NCI-H187 (cell line): ENCODE measurements at regions not wholly inside any gene's neighbourhood (a gene's known extent, or its start where the extent isn't known, plus 50 kb on each side); places are given as distances from the start of the nearest gene placed in this dataset.
"Not testable (repeated sequence)": the region's sequence is repeated elsewhere in the genome, so short reads cannot be mapped to it uniquely, and the experiment has no call there.

Experiments
- DNase-seq, 2 experiments: peaks; one replicate each; lab custom pipeline; 2025; lab: John Stamatoyannopoulos, UW

DNA sequence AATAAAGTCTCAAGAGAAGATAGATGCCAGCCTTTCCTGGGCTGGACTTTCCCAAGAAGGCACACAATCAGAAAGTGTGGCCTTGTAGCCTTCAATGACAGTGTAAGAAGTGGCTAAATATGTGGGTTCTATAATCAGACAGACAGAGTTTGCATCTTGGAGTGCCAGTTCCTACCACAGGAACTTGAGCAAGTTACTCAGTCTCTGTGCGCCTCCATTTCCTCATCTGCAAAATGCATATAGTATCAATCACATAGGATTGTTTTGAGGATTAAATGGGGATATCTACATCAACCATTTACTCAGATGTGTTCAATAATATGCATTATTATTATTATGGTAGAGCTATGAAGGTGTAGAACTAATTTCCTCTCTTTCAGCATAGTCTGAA is 176.8 kb upstream of the PTBP2 start:
- DNase-seq = no peak

DNA sequence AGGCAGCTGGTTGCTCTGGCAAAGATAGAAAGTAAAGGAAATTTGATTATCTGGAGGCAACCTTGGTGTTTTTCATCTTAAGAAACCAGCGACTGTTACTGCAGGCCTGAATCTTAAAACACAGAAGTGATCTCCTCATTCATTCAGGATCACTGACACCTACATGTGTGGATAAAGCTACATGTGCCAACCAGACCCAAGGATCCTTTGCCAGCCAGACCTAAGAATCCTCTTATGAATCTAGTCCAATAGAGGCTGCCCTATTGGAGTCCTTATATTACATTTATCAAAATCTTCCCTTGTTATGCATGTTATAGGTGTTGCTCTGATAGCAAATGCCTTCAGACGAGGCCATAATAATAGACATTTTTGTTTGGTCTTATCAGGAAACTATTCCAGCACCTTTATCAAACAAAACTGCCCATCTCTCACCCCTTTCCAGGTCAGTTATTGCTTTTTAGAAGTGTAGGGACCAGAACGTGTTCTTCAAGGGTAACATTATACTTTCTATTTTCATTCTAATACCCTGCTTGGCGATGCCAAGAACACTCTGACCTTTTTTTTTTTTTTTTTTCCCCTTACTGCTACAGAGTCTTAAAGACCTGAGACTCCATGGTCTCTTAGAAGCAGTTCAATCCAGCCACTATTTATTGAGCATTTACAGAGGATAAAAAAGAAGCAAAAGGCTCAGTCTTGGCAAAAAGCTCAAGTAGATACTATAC is 175.5 kb upstream of the PTBP2 start:
- DNase-seq = no peak

DNA sequence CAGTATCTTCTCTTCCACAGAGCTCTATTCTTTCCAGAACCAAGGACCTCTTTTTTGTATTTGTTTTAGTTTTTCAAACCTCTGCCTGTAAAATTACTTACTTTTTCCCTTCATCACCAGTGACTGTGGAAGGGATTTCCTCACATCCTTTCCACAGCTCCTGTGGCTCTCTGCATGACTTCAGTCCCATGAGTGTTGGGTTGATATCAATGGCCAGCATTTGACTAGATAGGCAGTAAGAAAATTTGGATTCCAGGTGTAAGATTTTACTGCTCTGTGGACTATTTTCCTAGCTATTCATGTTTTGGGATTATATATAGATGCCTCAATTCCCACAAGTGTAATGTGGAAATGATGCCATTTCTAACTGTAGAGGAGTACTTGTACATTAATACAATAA is 171.5 kb upstream of the PTBP2 start:
- no peak for DNase-seq

DNA sequence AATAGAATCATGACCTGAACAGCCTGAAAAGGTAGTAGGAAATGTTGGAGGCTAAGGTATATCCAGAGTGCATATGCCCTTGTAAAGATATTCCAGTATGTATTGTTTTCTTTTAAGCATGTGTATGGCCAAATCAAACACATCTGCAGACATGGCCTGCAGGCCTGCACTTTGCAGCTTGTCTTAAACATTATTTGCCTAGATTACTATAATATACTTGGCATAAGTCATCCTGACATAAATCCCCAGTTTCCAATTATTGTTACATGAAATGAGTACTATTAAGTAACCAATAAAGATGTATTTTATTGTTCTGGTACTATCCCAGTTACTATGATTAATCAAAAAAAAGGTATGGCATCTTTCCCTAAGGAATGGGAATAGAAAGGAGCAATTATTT is 169.1 kb upstream of the PTBP2 start:
- no peak for DNase-seq

DNA sequence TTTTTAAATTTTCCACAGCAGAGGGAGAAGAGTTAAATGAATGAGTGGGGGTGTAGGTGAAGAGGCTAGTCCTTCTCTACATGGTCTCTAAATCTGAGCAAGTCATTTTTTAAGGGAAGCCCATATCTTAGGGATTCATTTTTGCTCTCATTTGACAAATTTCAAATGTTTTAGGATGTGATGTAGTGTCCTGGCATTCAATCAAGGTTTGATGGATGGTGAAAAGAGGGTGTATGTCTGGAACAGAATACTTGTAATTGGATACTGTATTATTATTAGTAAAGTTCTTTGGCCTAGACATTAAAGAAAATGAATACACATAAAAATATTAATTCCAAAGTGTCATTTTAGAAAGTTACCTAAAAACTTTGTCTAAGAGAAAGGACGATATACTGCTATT is 167.8 kb upstream of the PTBP2 start:
- DNase-seq = no peak

DNA sequence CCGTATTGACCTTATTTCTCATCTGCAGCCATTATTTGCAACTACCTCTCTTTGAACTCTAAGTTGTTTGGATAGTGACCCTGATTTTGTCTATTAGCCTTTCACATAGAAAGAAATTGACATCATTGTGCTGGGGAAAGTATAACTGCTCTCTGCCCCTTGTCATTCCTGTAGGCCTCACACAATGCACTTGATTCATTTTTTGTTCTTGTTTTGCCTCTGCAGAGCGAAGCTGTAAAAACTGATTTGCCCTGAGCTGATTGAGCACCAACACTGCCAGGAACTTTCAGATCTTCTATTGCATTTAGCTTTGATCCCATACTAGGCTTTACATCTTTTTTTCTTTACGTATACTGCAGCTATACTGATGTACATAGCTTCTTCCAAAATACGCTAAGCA is 167.2 kb upstream of the PTBP2 start:
- no peak for DNase-seq

DNA sequence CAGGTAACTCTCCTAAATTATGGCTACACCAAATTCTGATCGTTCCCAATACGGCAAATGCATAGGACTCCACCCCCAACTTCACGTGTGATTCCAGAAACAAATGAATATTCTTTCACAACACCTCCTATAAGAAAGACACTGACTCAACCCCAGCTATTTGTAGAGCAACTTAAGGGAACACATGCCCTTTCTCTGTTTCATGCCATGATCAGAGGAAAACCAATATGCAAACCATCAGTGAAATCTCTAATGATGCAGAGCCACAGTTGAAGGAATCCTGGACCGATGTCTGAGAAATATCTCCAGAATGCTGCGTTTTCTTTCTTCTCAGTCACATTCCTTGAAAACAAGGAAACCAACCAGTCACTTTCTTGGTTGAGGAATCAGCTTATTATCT is 164.2 kb upstream of the PTBP2 start:
- no peak for DNase-seq

DNA sequence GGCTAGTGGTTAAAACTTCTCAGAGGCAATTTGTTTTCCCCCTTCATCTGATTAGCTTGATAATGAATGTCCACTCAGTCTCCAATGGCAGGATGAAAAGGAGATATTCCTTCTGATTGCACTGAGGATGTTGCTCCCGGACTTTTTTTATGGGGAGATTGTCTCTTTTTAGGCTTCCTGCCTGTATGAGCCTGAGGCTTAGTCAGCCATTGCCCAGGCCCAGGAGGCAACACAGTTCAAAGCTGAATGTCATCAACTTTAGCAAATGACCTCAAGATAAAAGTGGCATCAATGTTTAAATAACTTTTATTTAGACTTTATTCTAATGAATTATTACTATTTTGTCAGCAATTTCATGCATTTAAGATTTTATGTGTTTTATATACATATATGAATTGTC is 162.9 kb upstream of the PTBP2 start:
- DNase-seq = no peak

DNA sequence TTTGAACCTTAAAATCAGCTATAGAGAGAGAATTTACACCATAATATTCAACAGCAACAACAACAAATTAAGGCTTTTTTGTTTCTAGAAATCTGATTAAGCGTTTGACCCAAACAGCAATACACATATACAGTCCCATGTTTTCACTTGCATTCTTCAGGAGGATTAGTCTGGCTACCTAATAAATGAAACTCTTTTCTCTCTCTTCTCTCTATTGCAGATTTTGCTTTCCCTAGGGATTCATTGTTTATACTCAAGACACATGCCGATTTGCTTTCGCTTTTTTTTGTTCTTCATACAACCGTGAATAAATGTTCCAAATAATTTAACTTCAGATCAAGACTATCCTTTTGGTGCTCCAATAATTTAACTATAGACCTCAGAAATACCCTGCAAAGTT is 162.4 kb upstream of the PTBP2 start:
- no peak for DNase-seq

DNA sequence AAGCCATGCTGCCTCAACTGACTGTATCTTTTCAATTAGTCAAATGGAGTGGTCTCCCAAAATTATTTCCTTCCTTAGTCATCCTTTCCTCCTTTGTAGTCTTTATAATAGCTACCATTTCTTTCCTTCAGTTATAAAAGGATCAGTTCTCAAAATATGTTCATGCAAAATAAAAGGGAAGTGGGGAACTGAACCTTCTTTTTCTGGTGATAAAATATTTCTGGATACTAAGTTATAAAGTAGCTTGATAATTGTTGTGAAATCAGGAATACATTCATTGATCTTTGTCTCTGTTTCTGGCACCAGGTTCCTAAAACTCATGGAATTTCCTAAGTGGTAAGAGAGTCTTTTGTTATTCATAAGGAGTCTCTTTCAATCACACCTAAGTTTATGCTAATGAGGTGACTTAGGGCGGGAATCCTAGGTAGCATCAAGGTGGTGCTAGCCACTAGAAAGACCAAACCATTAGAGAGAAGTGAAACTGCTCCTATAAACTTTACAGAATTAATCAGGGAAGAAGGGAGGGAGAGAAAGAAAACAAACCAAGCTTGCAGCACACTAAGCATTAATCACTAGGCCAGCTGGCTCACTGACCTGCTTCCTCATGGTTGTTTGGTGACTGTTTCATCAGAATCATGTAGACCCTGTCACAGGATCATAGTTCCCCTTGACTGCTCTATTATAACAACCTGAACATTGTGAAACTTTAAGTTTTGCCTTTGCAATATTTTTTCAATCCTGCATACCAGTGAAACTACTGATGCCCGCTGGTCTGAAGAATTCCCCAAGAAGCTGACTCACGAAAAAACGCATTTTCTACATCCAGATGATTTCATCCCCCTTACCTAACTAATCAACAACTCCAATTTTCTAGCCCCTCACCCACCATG is 161.6 kb upstream of the PTBP2 start:
- DNase-seq = no peak

DNA sequence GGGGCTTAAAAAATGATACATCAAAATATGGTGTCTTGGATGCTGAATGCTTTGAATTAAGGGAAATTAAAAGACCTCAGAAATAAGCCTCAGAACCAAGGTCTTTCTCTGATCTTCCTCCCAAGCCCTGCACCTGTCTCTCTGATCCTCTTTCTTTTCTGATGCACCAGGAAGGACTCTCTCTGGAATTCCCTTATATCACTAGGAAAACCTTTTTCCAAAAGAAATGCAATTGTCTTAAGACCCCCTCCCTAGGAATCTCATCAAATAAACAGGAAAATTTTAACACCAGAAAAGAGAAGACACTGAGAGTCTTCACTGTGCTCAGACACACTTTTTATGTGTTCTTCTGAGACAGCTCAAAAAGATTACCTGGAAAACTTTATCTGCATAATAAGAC is 159.5 kb upstream of the PTBP2 start:
- DNase-seq = no peak

DNA sequence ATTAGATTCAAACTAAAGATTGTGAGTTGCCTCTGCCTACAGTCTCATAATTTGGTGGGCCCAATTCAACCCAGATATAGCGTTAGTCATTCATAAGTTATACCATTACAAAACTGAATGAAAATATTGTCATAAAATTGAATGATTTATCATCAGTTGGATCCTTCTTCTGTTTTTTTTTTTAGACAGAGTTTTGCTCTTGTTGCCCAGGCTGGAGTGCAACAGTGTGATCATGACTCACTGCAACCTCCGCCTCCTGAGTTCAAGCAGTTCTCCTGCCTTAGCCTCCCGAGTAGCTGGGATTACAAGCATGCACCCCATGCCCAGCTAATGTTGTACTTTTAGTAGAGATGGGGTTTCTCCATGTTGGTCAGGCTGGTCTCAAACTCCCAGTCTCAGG is 157.2 kb upstream of the PTBP2 start:
- not testable (repeated sequence) for DNase-seq

DNA sequence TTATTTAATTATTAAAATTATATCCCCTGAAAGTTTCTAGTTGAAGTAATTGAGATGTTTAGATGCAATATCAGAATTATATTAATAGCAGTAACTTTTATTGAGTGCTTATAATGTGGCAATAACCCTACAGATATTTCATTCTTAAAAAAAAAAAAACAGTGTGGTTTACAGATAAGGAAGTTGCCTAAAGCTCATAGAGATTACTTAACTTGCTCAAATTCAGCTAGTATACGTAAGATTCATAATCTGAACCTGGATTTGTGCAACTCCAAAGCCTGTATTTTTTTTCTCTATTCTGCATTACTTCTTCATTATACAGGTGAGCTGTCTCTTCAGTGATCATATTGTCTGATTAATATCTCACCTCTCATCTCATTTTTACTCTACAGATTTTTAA is 156.0 kb upstream of the PTBP2 start:
- no peak for DNase-seq

DNA sequence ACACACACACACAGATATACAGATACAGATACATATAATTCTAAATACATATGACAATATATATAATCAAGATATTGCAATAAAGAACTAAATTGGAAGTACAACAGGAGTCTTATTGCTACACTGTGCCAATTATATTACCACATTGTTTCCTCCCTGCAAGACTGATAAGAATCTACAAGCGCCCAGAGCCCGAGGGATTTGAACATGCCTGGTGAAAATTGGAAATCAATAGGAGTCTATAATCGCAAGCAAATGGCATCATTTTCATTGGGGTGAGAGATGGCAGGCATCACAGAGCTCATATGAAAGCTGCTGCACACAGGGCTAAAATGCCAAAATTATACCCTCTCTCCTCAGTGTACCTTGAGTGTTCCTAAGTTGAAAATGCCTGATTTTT is 152.9 kb upstream of the PTBP2 start:
- no peak for DNase-seq

DNA sequence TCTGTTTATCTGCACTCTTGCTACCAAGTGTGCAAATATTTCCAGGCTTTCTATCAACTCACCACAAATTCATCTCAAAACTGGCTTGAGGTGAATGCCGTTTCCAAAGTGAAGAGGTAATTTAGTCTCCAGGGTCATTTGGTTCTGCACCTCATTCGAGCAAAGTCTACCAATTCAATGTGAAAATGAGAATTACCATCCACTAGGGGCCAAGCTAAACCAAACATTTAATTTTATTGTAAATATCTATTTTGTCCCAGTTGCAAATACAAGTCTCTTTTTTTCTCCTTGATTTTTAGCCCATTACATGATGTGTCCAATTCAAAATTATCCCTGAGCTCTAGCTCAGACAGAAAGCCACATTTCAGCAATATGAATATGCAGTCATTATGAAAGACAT is 152.3 kb upstream of the PTBP2 start:
- no peak for DNase-seq

DNA sequence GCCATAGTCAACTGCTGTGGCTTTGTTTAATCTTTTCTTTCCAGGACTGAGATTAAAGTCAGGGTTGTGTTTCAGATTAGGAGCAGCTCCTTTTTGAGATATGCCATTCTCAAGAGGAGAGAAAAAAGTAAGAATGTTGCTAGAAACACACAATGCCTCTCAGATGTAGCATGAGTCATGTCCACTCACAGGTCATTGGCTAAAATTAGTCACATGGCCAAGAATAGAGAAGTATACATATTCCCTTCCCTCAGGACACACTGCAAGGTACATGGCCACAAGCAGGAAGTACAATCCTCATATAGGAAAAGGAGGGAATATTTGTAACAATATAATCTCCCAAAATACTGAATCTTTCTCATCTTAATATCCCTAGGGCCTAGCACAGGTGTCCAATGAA is 141.9 kb upstream of the PTBP2 start:
- no peak for DNase-seq

DNA sequence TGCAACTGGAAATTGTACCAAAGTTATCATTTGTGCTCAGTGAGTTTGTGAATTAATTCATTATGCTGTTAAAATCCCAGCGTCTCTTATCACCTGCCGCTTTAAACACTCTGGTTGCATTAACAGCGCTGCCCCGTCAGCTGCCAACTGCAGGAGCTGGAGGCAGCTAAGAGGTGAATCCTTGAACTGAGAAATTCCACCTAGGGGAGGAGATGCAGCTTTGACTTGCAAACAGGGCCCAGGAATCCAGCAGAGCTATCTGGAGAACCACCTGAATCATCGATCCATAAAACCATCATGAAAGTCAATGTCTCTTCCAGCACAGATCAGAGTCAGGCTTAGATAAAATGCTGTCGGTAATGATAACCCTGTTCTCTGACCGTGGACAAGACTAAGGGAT is 140.7 kb upstream of the PTBP2 start:
- DNase-seq = no peak

DNA sequence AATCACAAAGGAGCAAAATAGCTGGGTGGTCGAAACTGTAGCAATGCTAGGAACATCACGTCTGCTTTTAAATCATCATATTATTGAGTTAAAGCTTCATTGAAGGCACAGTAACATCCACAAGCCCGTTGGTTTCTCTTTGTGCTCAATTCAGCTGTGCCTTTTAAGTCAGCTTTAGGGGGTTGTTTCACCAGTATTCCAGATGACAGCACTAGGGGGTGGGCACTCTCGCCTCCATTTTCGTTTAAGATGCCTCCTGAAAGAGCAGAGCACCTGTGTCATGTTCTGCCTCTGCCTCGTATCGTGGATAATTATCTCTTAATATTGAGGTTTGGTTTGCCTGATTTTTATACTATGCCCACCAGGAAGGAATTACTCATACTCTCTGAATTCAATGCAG is 139.8 kb upstream of the PTBP2 start:
- no peak for DNase-seq

DNA sequence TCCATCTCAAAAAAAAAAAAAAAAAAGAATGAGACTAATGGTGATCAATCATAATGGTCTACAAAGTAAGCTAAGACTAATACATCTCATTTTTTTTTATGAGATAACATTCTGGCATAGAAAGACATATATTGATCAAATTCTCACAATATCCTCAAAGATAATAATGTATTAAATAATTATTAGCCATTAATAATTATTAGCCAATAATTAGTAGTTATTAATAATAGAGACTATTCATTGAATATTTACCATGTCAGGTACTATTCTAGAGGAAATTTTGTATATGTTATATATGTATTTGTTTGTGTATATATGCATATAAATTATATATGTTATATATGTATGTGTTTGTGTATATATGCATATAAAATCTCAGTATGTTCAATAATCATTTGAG is 137.7 kb upstream of the PTBP2 start:
- DNase-seq = no peak

DNA sequence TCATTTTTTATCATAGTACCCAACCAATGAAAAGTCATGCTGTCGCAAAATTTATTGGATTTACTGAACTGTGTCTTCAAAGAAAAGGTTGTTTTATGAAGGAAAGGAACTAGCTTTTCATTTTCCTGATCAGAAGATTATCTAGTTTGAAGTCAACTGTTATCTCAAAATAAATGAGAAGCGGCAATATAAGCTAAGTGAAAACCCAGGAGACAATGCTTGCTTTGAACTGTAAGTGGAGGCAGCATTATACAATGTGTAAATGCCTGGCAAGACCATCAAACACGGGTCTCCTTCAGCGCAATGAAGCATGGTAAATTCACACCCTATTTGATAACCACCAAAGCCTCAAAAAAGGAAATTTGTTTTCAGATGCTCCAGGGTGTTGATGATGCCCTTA is 134.4 kb upstream of the PTBP2 start:
- no peak for DNase-seq

DNA sequence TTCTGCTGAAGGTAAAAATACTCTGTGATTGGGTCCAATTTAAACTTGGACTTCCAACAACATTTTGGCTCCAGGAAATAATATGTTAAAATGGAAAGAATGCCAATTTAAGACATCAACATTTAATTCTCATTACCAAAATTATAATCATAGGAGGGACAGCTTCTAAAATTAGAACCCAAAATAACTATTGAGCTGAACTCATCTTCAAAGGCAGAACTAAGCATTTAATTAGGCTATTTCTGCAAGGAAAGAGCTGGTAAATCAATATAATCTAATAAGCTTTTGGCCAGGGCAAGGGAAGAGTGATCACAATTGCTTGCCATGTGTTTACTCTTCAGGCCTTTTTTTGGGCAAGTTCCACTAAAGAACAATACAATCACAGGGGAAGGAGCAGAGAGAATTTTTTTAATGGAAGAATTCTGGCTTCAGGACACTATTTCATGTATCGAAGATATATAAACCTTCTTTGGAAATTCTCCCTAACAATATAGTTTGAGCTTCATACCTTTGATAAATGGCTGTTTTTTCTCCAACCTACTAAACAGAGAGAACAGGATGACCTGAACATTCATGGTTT is 133.1 kb upstream of the PTBP2 start:
- no peak for DNase-seq

DNA sequence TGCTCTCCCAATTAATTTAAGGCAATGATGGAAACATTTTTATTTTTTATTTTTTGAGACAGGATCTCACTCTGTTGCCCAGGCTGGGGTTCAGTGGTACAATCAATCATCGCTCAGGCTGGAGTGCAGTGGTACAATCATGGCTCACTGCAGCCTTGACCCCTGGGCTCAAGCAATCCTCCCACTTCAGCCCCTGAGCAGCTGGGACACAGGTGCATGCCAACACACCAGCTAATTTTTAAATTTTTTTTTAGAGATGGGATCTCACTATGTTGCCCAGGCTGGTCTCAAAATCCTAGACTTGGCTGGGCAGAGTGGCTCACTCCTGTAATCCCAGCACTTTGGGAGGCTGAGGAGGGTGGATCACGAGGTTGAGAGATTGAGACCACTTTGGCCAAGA is 126.1 kb upstream of the PTBP2 start:
- DNase-seq = not testable (repeated sequence)

DNA sequence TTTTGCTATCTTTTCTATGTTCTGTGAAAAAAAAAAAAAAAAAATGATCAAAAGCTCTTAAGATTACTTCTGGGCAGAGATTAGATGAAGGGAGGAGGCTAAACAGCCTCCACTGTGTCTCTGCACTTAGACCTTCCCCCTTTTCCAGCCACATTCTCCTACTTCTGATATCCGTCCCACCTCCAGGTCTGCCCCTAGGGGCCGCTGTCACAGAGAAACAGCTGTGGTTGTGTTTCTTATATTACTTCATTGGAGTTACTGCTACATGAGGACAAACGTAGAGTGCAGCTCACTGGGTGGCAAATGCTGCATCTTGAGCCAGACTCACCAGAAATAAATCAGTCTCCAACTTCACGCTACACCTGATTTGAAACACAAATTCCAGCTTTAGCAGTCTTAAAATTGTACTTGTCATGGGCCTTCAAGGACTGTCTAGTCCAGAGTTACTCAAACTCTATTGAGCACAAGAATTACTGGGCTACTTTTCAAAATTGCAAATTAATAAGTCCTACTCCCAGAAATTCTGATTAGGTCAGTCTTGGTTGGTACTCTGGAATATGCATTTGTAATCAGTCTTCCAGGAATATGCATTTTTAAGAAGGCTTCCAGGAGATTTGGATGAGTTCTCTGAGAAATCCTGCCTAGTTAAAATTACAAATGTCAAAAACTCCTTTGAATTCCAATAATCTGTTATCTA is 125.2 kb upstream of the PTBP2 start:
- no peak for DNase-seq
